ENCODE measurements at regions not wholly inside any gene's neighbourhood (a gene's known extent, or its start where the extent isn't known, plus 50 kb on each side); places are given as distances from the start of the nearest gene placed in this dataset.

DNA sequence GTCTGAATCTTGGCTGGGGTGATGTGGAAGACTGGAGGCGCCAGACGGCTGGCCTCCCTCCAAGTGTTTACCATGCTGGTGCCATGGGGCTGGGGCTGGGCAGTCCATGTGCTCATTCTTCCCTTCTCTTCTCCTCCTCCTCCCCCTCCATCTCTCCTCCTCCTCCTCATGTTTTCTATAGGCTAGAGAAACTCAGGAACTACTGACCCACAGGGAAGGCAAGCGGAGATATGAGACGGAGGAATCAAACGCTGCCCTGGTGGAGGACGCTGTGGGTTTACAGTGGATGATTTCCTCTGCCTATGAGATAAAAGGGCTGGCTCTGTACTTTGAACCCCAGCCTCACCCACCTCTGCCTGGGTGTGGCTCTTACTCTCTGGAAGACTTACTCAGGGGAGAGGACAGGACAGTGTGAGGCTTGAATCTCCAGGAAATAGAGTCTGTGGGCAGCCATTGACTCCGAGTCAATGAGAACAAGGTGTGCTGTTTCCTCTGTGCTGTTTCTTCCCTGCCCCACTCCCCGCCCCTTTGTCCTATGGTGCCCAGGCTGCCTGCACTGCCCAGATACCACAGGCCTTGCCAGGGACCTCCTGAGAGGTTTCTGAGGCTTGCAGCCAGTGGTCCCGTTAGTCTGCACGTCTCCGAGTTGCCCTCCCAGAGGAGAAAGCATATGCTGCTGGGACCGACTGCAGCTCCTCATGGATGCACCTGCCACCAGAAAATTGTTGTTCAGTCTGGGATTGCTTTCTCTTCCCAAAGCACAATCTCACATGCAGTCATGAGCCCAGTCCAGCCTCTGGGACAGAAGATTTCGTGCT is 132.6 kb upstream of the ARHGAP5 start:
- DNase-seq: no peak

GRCh38 chr14:31945074-31945613 is 132.0 kb upstream of the ARHGAP5 start:
- no peak for DNase-seq

- DNase-seq: no peak
Measured at GRCh38 chr14:31945701-31946100, 131.4 kb upstream of the ARHGAP5 start.

- no peak for DNase-seq
Measured at GRCh38 chr14:31947076-31947475, 130.0 kb upstream of the ARHGAP5 start.

DNA sequence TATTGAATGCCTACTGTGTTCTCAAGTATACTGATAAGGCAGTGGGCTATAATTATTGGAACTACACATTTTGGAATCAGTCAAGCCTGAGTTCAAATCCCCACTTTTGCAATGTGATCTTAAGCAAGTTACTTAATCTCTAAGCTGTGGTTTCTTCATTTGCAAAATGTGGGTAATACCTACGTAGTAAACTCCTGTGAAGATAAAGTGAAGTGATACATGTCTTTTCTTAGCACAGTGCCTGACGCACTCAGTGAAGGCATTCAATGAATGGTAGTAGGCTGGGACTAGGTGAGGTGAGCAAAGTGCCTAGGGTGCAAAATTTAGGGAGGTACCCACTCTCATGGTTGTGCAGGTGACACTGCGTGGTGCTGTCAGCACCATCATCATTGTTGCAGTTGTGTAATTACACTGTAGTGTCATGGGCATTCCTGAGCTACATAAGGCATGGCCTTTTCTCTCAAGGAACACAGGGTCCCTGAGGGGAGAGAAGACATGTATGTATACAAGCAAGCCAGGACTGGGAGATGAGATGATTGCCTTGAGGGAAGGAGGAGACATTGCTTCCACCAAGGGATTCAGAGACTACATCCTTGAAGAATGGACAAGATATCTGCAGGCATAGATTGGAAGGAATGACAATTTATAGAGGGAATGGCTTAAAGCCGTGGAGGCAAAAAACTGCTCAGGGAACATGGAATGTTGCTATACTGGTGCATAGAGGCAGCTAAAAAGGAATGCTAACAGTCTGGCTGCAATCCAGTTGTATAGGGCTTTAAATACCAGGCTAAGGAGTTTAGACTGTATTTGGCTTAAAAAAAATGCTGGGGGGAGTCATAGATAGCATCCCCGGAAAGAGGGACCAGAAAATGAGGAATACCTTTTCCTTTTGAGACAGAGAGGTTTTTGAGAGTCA is 129.2 kb upstream of the ARHGAP5 start:
- DNase-seq: no peak

DNA sequence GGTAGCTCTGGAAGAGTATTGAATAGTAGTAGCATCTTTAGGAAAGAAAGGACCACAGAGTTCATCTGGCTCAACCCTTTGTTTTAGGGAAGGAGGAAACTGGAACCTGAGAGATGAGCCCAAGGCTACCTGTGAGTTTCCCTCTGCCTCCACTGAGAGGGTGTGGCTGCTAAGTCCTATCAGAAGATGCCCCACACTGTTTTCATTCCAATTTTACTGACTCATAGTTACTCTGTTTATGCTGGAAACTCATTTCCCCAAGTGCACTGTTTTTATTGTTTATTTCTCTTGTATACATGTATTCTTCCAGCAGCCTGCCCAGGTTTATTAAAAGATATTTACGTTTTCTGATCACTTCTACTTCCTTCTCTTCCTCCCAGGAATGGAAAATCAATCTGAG is 127.4 kb upstream of the ARHGAP5 start:
- DNase-seq: no peak

DNA sequence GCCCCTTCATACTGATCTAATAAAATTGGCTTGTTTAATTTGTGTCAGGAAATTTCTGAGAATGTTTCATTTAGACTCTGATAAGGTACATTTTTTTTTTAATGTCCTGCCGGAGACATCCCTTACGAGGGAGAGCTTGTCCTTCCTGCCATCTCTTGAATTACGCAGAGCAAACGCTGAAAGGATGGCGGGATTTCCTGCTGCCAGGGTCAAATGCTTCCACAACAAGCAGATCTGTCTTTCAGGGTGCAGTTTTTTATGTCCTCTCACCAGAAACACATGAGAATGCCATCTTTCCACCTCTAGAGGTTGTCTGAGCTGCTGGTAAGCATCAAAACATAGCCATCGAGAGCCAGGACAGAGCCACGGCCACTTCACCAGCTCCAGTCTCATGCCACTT is 126.8 kb upstream of the ARHGAP5 start:
- no peak for DNase-seq

GRCh38 chr14:31950764-31951637 is 126.1 kb upstream of the ARHGAP5 start:
- DNase-seq: peak; percentile 85

GRCh38 chr14:31951638-31951964 is 125.5 kb upstream of the ARHGAP5 start:
- DNase-seq: no peak

DNA sequence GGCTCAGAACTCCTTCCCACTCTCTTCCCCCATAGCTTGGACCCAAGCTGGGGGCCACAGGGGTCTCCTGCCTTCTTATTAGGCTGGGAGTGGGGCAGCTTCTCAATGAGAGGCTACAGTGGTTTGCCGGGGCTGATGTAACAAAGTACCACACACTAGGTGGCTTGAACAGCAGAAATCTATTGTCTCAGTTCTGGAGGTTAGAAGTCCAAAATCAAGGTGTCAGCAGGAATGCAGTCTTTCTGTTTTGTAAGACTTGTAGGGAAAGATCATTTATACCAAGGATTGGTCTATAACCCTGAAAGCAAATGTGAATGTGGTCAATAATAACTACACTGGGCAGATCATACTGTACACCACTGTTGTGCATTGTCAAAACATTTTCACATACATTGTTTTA is 124.5 kb upstream of the ARHGAP5 start:
- DNase-seq: no peak

- DNase-seq: no peak
Measured at GRCh38 chr14:31953210-31953609, 123.9 kb upstream of the ARHGAP5 start.

DNA sequence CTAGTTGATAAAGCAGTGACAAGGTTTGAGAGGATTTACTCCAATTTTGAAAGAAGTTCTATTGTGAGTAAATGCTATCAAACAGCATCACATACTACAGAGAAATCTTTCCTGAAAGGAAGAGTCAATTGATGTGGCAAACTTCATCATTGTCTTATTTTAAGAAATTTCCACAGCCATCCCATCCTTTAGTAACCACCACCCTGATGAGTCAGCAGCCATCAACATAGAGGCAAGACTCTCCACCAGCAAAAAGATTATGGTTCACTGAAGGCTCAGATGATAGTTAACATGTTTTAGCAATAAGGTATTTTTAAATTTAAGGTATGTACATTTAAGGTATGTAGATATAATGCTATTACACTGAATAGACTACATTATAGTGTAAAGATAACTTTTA is 122.1 kb upstream of the ARHGAP5 start:
- no peak for DNase-seq

- no peak for DNase-seq
Measured at GRCh38 chr14:31955936-31956579, 121.0 kb upstream of the ARHGAP5 start.

DNA sequence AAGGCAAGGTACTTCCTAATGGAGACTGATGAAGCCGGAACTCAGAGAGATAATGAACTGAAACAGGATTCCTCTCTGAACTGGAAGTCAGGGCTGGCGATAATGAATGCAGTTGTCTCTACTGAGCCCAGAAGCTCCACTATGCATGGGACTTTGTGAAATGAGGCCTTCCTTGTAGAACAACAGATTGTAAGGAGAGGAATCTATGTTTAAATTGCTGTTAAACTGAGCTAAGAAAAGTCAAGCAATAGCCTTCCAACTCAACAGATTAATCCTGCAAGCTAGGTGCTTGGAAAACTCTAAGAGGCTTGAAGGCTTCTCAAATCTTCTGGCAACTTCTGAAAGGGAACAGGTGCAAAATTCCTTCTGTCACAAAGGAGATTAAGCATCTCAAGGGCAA is 119.5 kb upstream of the ARHGAP5 start:
- no peak for DNase-seq

- DNase-seq: no peak
Measured at GRCh38 chr14:31960039-31960438, 117.1 kb upstream of the ARHGAP5 start.

GRCh38 chr14:31961896-31962295 is 115.2 kb upstream of the ARHGAP5 start:
- no peak for DNase-seq

GRCh38 chr14:31962920-31963319 is 114.2 kb upstream of the ARHGAP5 start:
- DNase-seq: no peak

DNA sequence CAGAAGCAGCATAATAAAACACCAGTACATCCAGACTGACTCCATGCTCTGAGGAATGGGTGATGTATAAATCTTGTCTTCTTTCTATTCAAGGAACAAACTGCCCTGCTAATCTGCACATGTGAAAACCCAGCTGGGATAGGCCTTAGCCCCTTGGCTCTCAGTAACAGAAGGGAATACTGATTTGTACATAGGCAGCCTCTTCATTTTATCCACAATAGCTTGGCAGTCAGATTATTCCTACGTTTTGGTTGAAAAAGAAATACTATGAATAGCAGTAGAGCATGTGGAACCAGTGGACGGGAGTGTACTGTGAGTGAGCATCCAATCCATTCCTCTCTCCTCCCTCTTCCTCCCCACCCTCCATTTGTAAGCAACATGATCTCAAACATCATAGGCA is 113.5 kb upstream of the ARHGAP5 start:
- no peak for DNase-seq

DNA sequence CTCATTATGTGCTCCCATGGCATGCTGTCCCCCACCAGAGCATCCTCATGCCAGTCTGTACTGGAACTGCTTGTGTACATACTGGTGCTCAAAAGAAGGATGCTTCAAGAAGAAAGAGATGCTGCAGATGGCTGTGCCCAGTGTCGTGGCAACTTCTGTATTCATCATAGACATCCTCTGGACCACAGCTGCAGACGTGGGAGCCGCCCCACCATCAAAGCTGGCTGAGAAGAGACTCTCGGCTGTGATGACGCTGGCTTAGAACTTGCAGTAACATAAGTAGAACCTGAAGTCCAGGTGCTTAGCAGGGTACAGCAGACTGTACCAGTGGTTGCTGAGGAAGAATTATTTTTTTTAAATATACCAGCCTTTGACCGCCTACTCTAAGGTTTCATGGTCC is 112.6 kb upstream of the ARHGAP5 start:
- DNase-seq: no peak

- no peak for DNase-seq
Measured at GRCh38 chr14:31965071-31965734, 111.9 kb upstream of the ARHGAP5 start.

DNA sequence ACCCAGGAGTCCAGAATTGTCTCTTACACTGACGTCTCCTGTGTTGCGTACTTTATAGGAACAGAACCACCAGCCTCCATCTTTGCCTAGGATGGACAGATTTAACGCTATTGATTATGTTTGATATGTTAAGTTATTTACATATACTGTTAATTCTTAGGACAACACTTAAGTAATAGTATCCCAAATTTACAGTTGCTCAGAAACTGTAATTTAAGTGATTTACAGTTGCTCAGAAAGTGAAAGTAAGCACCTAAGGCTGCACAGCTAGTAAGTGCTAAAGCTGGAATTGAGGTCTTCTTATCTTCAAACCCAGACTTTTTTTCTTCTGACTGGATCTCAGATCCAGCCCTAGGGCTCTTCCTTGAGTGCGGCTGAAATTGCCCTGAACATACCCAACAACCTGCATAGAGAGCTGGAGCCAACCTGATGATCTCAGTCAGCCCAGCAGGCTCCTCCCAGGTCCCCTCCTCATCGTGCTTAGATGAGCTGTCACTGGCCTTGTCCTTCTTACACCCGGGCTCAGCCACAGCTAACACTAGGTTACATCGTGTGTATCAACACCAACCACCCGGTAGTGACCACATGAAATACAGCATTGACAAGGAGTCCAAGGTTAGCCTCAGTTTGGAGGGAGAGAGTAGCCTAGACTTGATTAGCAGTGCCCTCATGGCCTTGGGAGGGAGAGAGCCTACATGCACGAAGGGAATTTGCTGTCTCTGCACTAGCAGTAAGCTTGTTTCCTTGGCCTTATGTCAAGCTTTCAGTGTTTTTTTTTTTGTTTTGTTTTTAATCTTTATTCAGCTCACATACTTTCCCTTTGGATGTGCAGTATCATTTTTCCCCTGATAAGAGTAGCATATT is 111.1 kb upstream of the ARHGAP5 start:
- DNase-seq: no peak

All from femur (tissue), 1 donor.